Right atrium auricular region (tissue), 2 donors: ENCODE measurements at regions not wholly inside any gene's neighbourhood (a gene's known extent, or its start where the extent isn't known, plus 50 kb on each side); places are given as distances from the start of the nearest gene placed in this dataset.

Source experiments
- DNase-seq: peaks from one replicate; pipeline ENCODE4 v3.0.0-alpha.2; 2019; ENCODE audit warnings: low spot score
- H3K27ac ChIP-seq, 2 donors: fragments of 200-600 bp; sonication (generic); 1 replicate in 1 of 2; 2 replicates in 1 of 2; pipeline ENCODE4 v1.5.1; 2016 to 2019
- H3K27me3 ChIP-seq, 2 donors: fragments of 200-600 bp; sonication (generic); one replicate each; pipeline versions ENCODE4 v1.5.1 to v1.6.0; 2017 to 2019
- H3K36me3 ChIP-seq: fragments of 200-600 bp; sonication (generic); one replicate; pipeline ENCODE4 v1.5.1; 2016
- H3K4me1 ChIP-seq, 2 donors: fragments of 200-600 bp; sonication (generic); one replicate each; pipeline versions ENCODE4 v1.5.1 to v1.6.0; 2017 to 2019
- H3K4me3 ChIP-seq, 2 donors: fragments of 200-600 bp; sonication (generic); 1 replicate in 1 of 2; 2 replicates in 1 of 2; pipeline ENCODE4 v1.5.1; 2017 to 2019; ENCODE audit warnings: mild to moderate bottlenecking in 1 of 2, moderate library complexity in 1 of 2
- H3K9me3 ChIP-seq, 2 donors: fragments of 200-600 bp; sonication (generic); one replicate each; pipeline ENCODE4 v1.5.1; 2019
- TF ChIP-seq, protein P1 (sequence below), 2 donors: fragments of 200-600 bp; sonication (generic); IDR thresholded peaks; one replicate each; pipeline ENCODE4 v1.5.1; 2019; ENCODE audit warnings: antibody characterized with exemption in 2 of 2

DNA sequence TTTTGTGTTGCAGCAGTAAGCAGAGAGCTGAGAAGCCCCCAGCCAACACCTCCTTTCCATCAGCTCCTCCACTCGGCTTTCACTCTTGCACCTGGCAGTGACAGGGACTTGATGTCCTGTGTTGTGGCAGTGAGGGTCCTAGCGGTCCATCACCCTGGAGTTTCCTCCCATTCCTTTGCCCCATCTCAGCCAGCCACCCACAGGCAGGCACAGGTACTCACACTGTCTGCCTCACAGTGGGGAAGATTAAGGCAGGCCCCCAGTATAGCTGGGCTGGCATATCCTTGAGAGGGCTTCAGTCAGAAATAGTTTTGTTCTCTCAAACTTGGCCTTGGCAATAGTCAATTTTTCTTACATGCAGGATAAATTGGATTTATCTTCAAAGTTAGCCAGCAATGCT lies 362.7 kb downstream of the GADD45G start:
- peaks cover 0 to 5% of the 10 kb centered on the region in 2 donors for H3K4me1 ChIP-seq
- H3K36me3 ChIP-seq: no peaks in the 10 kb centered on the region
- TF ChIP-seq, protein P1, sequence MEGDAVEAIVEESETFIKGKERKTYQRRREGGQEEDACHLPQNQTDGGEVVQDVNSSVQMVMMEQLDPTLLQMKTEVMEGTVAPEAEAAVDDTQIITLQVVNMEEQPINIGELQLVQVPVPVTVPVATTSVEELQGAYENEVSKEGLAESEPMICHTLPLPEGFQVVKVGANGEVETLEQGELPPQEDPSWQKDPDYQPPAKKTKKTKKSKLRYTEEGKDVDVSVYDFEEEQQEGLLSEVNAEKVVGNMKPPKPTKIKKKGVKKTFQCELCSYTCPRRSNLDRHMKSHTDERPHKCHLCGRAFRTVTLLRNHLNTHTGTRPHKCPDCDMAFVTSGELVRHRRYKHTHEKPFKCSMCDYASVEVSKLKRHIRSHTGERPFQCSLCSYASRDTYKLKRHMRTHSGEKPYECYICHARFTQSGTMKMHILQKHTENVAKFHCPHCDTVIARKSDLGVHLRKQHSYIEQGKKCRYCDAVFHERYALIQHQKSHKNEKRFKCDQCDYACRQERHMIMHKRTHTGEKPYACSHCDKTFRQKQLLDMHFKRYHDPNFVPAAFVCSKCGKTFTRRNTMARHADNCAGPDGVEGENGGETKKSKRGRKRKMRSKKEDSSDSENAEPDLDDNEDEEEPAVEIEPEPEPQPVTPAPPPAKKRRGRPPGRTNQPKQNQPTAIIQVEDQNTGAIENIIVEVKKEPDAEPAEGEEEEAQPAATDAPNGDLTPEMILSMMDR (IDR thresholded peaks at IDR 0.05): no peak
- H3K27ac ChIP-seq: no peak overlapping the region
- no peak for DNase-seq
- no peak overlapping the region for H3K4me3 ChIP-seq
- H3K9me3 ChIP-seq: no peaks in the 10 kb centered on the region
- H3K27me3 ChIP-seq: no peaks in the 10 kb centered on the region

DNA sequence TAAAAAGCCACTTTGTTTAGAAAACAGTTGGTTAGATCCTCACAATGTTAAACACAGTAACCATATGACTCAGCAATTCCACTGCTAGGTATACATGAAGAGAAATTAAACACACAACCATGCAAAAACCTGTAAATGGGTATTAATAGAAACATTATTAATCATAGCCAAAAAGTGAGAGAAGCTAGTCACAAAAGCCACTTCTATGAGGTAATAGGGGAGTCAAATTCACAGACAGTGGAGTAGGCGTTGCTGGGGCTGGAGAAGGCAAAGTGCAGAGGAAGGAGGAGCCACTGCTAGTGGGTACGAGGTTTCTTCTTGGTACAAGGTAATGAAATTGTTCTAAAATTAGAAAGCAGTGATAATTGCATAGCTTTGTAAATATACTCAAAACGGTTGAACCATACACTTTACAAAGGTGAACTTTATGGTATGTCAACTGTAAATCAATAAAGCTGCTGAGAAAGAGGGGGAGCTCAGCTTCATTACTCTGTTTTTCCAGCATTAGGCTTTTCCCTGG lies 364.4 kb downstream of the GADD45G start:
- TF ChIP-seq, protein P1 (IDR thresholded peaks at IDR 0.05): no peak

DNA sequence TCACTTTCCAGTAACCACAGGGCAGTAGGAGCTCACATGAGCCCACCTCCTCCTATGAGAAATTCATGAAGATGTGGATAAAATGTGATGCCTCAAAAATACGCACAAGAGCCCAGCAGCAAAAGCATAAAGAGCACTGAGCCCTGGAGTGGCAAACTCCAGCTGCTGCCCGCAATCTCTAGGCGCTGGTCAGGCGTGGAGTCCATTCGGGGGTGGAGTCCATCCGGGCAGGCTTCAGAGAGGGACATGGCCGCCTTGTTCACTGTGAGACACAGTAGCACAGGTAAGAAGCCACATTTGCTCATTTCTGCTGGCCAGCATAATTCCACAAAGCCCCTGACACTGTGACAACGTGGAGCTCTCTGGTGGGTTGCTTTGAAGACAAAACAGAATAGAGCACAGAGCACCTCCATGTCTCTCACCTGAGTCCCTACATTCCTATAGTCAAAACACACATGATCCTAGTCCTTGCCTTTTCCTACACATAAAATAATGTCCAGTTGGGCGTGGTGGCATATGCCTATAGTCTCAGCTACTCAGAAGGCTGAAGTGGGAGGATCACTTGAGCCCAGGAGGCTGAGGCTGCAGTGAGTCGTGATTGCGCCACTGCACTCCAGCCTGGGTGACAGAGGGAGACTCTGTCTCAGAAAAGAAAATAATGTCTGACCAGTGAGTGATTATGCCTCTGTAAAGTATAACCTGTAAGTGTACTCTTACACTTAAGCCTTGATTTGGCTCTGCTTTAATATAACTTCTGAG lies 365.2 kb downstream of the GADD45G start:
- Histone ChIP-seq H3K4me1 (peaks cover 0 to 5% of the 10 kb centered on the region in 2 donors), H3K4me3 (no peak overlapping the region), H3K27me3 (no peaks in the 10 kb centered on the region), H3K27ac (no peak overlapping the region), H3K36me3 (no peaks in the 10 kb centered on the region), H3K9me3 (no peaks in the 10 kb centered on the region)
- DNase-seq: no peak
- TF ChIP-seq, protein P1 (IDR thresholded peaks at IDR 0.05): no peak

More for the DNA sequence above, 364.4 kb downstream of the GADD45G start:
- H3K36me3 ChIP-seq: no peaks in the 10 kb centered on the region
- H3K4me3 ChIP-seq: no peak overlapping the region
- no peaks in the 10 kb centered on the region for H3K27me3 ChIP-seq
- no peak for DNase-seq
- peaks cover 0 to 5% of the 10 kb centered on the region in 2 donors for H3K4me1 ChIP-seq
- H3K9me3 ChIP-seq: no peaks in the 10 kb centered on the region
- no peak overlapping the region for H3K27ac ChIP-seq

DNA sequence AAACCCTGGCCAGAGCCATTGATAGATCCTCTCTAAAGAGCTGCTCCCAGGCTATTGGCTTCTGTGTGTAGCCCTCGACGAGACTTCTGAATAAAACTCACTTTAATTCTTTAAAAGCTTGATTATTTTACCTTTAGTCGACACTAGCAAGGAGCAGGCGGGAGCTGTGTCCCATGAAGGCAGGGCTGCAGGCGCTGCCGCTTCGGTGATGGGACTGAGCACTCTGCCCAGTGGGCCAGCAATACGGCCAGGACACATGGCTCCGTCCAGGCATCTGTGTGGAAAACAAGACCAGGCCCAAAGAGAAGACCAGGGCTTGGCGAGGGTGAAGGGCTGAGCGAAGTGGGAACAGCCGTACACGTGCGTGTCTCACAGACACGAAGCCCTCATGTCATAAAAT lies 365.9 kb downstream of the GADD45G start:
- DNase-seq: no peak
- H3K27me3 ChIP-seq: no peaks in the 10 kb centered on the region
- H3K36me3 ChIP-seq: no peaks in the 10 kb centered on the region
- TF ChIP-seq, protein P1 (IDR thresholded peaks at IDR 0.05): no peak
- H3K9me3 ChIP-seq: no peaks in the 10 kb centered on the region
- no peak overlapping the region for H3K27ac ChIP-seq
- H3K4me3 ChIP-seq: no peak overlapping the region
- H3K4me1 ChIP-seq: peaks cover 0 to 5% of the 10 kb centered on the region in 2 donors

DNA sequence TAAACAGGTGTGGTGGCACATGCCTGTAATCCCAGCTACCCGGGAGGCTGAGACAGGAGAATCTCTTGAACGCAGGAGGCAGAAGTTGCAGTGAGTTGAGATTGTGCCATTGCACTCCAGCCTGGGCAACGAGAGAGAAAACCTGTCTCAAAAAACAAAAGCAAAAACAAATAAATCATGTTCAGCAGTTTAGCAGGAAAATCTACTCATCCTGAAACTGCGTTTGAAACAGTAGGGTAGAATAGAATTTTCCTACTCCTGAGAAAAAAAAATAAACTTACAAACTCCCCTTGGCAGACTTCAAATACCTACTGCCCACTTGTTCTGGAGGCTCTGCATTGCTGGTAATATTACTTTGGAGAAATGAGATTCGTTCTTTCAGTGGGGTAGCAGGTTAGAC lies 367.7 kb downstream of the GADD45G start:
- TF ChIP-seq, protein P1 (IDR thresholded peaks at IDR 0.05): no peak
- no peak for DNase-seq
- no peaks in the 10 kb centered on the region for H3K27me3 ChIP-seq
- H3K36me3 ChIP-seq: no peaks in the 10 kb centered on the region
- peaks cover 0 to 5% of the 10 kb centered on the region in 2 donors for H3K4me1 ChIP-seq
- H3K9me3 ChIP-seq: no peaks in the 10 kb centered on the region
- no peak overlapping the region for H3K4me3 ChIP-seq
- no peak overlapping the region for H3K27ac ChIP-seq
